ENCODE measurements at regions not wholly inside any gene's neighbourhood (a gene's known extent, or its start where the extent isn't known, plus 50 kb on each side); places are given as distances from the start of the nearest gene placed in this dataset.

DNA sequence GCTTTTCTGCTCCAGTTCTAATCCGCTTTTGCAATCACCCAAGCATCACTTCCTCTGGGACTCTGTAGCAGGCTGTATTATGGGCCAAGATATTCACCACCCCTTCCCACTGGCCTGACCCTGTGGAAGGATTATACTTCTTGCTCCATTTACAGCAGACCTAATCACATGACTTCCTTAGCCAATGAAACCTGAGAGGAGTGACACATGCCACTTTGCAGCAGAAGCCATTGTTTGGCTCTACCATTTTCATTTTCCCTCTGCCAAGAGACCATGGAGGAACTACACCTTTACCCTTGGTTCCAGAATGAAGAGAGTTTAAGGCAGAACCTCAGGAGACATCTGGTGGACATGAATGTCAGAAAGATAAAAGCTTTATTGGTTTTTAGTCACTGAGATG is 134.9 kb upstream of the HSD17B12 start:
- Histone ChIP-seq H3K36me3 (ENCODE audit: control insufficient read depth, insufficient read depth, low read length) (no peaks in the 10 kb centered on the region), H3K27me3 (ENCODE audit: control insufficient read depth, insufficient read depth, low read length) (peaks cover 26% of the 10 kb centered on the region), H3K4me3 (ENCODE audit: low read depth, low read length) (no peak overlapping the region)
- TF ChIP-seq, protein P1, sequence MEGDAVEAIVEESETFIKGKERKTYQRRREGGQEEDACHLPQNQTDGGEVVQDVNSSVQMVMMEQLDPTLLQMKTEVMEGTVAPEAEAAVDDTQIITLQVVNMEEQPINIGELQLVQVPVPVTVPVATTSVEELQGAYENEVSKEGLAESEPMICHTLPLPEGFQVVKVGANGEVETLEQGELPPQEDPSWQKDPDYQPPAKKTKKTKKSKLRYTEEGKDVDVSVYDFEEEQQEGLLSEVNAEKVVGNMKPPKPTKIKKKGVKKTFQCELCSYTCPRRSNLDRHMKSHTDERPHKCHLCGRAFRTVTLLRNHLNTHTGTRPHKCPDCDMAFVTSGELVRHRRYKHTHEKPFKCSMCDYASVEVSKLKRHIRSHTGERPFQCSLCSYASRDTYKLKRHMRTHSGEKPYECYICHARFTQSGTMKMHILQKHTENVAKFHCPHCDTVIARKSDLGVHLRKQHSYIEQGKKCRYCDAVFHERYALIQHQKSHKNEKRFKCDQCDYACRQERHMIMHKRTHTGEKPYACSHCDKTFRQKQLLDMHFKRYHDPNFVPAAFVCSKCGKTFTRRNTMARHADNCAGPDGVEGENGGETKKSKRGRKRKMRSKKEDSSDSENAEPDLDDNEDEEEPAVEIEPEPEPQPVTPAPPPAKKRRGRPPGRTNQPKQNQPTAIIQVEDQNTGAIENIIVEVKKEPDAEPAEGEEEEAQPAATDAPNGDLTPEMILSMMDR (IDR thresholded peaks at IDR 0.05; ENCODE audit: insufficient read depth, low read length, poor library complexity, severe bottlenecking) = no peak
- no peak for DNase-seq (ENCODE audit: low read depth)

DNA sequence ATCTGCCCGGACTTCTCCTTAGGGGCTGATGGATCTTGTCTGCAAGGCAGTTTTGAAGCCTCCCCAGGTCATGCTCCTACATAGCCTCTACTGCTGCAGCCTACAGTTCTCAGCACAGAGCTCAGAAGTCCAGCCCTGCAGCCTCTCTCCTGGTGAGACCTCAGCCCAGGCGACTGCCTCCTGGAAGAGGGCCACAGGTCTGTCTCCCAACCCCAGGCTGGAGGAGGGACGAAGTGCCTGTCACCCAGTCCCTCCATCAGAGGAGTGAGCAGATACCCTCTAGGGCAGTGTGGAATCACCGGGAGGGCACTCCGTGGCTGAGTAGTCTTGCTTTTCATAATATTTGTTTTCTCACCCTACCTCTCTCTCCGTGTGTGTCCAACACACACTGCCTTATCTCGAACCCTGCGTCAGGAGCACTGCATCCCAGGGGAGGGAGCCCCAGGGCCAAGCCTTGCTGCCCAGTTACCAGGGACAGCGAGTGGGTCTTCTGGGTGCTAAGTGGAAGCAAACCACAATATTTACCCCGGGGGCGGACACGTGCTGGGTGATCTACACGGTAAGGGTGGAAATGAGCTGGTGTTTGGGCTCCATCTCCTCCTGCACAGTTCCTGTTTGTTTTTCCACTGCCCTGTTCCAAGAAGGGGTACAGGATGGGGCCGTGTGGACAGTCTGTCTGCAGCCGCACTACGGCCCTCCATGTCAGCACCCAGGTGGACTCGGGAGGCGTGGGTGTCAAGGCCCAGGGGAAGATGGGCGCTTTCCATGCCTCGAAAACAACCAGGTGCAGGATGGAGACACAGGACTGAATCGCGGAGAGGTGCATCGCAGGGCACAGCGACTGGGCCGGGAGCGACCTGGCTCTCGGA is 133.7 kb upstream of the HSD17B12 start:
- no peak overlapping the region for H3K4me3 ChIP-seq (ENCODE audit: low read depth, low read length)
- TF ChIP-seq, protein P1 (IDR thresholded peaks at IDR 0.05; ENCODE audit: insufficient read depth, low read length, poor library complexity, severe bottlenecking) = no peak

DNA sequence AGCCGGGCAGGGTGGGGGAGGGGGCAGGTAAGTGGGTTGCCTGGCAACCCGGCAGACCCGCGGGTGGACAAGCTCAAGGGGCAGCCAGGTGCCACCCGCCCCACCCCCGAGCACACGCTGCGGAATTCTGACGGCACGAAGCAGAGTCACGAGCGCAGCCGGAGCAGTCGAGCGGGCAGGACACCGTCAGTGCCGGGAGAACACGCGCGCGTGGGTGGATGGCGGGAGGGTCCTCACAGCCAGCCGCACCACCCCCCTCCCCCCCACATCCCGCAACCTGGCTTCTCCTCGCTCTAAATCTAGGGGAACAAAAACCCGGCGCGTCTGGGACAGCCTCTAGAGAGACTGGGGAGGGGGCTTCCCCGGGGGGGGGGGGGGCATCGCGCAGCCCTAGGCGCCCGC is 133.1 kb upstream of the HSD17B12 start:
- TF ChIP-seq, protein P1 (IDR thresholded peaks at IDR 0.05; ENCODE audit: insufficient read depth, low read length, poor library complexity, severe bottlenecking) = no peak
- Histone ChIP-seq H3K27me3 (ENCODE audit: control insufficient read depth, insufficient read depth, low read length) (peaks cover 26% of the 10 kb centered on the region), H3K4me3 (ENCODE audit: low read depth, low read length) (peak overlapping the region; percentile 10), H3K36me3 (ENCODE audit: control insufficient read depth, insufficient read depth, low read length) (no peaks in the 10 kb centered on the region)
- no peak for DNase-seq (ENCODE audit: low read depth)

More for the DNA sequence above, 133.7 kb upstream of the HSD17B12 start:
- no peak for DNase-seq (ENCODE audit: low read depth)
- Histone ChIP-seq H3K27me3 (ENCODE audit: control insufficient read depth, insufficient read depth, low read length) (peaks cover 26% of the 10 kb centered on the region), H3K36me3 (ENCODE audit: control insufficient read depth, insufficient read depth, low read length) (no peaks in the 10 kb centered on the region)

DNA sequence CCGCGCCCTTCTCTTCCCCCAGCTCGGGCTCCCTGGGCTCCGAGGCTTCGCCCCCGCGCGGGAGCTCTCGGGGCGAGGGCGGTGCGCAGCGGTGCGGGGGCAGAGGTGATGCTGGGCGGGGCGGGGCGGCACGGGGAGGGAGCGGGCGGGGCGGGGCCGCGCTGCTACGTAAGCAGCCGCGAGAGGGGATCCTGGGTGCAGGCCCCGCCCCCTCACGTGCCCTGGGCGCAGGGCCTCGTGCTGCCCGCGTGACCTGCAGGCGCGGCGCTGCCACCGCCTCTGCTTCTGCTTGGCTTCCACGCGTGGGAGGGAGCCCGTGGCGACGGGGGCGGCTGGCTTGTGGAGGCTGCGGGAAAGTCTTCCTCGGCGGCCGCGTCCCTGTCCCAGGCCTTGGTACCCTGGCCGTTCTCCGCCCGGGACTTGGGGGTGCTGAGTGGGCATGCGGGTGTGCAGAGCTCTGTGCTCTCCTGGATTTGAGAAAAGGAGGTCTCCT is 132.6 kb upstream of the HSD17B12 start:
- Histone ChIP-seq H3K4me3 (ENCODE audit: low read depth, low read length) (peak overlapping the region; percentile 10), H3K36me3 (ENCODE audit: control insufficient read depth, insufficient read depth, low read length) (no peaks in the 10 kb centered on the region), H3K27me3 (ENCODE audit: control insufficient read depth, insufficient read depth, low read length) (peaks cover 26% of the 10 kb centered on the region)
- TF ChIP-seq, protein P1 (IDR thresholded peaks at IDR 0.05; ENCODE audit: insufficient read depth, low read length, poor library complexity, severe bottlenecking) = no peak
- DNase-seq (ENCODE audit: low read depth) = no peak

DNA sequence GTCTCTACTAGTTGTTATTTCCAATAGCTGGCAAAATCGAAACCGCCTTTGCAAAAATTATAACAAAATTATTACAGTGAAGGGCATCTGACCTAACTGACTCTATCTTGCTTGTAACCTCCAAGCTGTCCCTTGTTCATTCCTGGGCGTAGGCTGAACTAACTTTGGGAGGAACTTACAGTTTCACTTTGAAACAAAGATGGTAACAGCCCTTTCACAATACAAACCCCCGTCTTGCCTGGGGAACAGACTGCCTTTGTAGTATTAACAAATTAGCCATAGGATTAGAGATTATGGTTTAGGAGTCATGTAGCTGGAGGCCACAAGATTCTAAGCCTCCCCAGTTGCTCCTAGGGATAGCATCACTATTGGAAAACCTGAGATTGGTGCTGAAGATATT is 131.6 kb upstream of the HSD17B12 start:
- peaks cover 33% of the 10 kb centered on the region for H3K27me3 ChIP-seq (ENCODE audit: control insufficient read depth, insufficient read depth, low read length)
- TF ChIP-seq, protein P1 (IDR thresholded peaks at IDR 0.05; ENCODE audit: insufficient read depth, low read length, poor library complexity, severe bottlenecking) = no peak

More for the DNA sequence above, 131.6 kb upstream of the HSD17B12 start:
- Histone ChIP-seq H3K36me3 (ENCODE audit: control insufficient read depth, insufficient read depth, low read length) (no peaks in the 10 kb centered on the region), H3K4me3 (ENCODE audit: low read depth, low read length) (no peak overlapping the region)
- DNase-seq (ENCODE audit: low read depth) = no peak
